HT-29 (cell line): ENCODE measurements at regions not wholly inside any gene's neighbourhood (a gene's known extent, or its start where the extent isn't known, plus 50 kb on each side); places are given as distances from the start of the nearest gene placed in this dataset.
"Not testable (repeated sequence)": the region's sequence is repeated elsewhere in the genome, so short reads cannot be mapped to it uniquely, and the experiment has no call there.

Experiments
- DNase-seq: peaks from one replicate; pipeline ENCODE4 v3.0.0-alpha.2; 2015; ENCODE audit warnings: low spot score

GRCh38 chr5:27463446-27464149 lies 425.2 kb upstream of the CDH9 start:
- no peak for DNase-seq

DNA sequence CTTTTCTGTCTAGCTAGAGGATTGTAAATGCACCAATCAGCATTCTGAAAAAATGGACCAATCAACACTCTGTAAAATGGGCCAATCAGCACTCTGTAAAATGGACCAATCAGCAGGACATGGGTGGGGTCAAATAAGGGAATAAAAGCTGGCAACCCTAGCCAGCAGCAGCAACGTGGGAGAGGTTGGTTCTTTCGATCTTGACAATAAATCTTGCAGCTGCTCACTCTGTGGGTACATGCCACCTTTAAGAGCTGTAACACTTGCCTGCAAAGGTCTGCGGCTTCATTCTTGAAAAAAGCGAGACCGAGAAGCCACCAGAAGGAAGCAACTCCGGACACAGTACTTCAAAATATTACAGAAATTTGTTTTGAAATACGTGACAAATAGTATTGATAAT lies 424.6 kb upstream of the CDH9 start:
- no peak for DNase-seq

- no peak for DNase-seq
Measured at GRCh38 chr5:27458287-27458686, 419.9 kb upstream of the CDH9 start.

DNA sequence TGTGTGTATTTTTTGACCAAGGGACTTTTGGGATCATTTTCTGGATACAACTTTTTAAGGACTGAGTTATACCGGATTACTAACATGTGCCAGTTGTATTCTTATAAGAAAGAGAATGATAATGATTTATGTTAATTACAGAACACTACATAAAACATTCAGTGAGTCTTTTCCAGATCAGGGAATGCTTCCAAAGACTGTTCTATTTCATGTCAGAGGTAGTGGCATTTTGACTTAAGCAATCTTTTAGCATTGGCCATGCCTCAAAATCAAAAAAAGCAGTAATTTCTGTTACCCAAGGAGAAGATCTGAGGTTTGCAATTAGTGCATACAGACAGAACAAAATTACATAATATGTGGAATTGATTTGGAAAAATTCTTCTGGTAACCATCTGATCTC lies 413.0 kb upstream of the CDH9 start:
- no peak for DNase-seq

GRCh38 chr5:27450607-27451006 lies 412.2 kb upstream of the CDH9 start:
- DNase-seq, result peak; percentile 33

GRCh38 chr5:27439383-27439782 lies 401.0 kb upstream of the CDH9 start:
- not testable (repeated sequence) for DNase-seq

DNA sequence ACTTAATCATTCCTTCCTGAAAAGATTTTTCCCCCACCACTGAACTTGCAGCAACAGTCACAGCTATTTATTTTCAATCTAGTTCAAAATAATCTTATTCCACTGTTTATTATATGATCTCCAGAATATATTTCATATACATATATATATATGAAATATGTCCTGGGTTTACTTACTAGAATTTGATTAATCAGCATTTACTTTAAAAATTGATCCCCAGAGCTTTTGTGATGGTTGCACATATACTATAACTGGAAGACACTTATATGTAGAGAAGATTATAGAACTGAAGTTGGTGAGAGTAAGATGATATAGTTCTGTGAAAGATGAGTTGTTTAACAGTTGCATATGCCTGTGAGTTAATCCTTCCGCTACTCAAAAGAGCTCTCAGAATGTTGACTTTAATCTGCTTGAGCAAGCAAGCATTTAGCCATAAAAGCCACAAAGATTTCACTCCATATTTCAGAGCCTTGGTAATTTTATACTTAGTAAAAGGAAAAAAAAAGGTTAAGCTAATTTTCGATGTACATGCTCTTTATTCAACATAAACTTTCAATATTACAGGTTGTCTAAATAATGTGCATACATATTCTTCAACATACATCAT lies 399.3 kb upstream of the CDH9 start:
- DNase-seq, result no peak

- DNase-seq, result no peak
Measured at GRCh38 chr5:27434335-27434734, 395.9 kb upstream of the CDH9 start.

DNA sequence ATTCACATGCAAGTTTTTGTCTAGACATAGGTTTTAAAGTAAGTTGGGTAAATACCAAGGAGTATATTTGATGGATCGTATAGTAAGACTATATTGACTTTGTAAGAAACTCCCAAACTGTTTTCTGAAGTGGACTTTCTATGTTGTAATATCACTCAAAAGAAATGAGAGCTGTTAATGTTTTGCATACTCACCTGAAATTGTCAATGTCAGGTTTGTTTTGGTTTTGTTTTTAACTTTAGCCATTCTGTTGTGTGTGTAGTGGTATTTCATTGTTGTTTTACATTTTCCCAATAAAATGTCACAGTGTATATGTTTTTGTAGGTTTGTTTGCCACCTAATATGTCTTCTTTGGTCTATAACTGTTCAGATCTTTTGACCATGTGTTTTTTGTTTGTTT lies 375.7 kb upstream of the CDH9 start:
- no peak for DNase-seq

DNA sequence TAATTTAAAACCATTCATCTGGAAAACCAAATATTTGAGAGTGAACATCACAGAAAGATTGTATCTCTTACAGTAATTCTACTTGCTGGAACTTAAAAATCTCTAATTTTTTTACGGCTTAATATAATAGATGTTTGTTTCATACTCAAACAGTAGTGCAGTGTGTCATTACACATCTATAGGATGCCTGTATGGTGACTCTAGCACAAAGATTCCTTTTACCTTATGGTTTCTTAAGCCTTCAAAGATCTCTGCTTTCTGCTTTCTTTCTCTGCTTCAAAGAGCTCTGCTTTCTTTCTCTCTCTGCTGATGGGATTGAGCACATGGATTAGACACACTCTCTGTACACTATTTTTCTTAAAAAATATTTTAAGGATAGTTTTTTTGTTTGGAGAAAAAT lies 374.0 kb upstream of the CDH9 start:
- DNase-seq, result no peak

DNA sequence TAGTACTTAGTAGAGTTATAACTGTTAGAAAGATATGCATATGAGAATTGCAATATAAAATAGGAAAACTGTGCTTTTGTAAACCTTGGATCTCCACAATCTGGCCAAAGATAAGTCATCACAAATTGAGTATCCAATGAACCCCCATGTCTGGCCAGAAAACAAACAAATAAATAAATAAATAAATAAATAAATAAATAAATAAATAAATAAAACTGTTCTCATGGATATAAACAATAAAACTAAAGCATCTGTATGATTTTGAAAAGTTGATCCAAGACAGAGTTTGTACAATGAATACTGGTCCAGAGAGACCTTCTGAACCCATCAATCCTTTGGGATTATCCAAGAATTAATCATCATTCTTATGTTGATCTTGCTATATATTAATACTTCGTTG lies 367.6 kb upstream of the CDH9 start:
- no peak for DNase-seq

GRCh38 chr5:27403243-27403882 lies 365.0 kb upstream of the CDH9 start:
- DNase-seq, result no peak

DNA sequence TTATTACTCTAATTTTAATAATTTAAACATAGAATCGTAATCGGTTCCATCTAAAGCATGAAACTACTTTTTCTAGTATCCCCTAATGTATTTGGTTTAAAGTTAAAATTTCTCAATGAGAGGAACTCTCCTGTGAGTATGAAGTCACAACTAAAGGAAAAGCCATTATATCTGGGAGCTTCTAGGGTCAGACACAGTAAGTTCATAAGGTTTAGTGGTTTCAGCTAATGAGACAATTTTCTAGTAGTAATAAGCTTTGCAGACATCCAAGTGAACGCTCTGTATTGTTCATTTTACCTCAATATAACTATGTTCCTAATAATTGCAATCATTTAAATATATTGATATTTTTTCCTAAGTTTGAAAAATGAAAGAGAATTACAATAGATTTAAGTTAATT lies 364.4 kb upstream of the CDH9 start:
- no peak for DNase-seq

GRCh38 chr5:27396998-27397397 lies 358.6 kb upstream of the CDH9 start:
- DNase-seq, result no peak

DNA sequence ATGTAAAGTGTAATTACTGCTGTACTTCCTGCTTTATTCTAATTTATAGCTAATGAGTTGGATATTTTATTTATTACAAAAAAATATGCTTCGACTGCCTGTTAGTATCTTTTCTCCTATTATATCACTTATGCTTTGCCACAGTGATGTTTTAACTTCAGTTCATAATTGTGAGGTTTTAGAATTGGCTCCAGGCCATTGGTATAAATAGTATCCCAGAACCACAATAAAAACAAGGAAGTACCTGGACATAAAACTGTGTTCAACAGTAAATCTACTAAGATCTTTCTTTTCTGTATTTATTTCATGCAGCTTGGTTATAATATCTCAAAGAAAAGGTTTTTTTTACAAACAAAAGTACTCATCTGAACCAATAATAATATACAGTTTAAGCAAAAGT lies 354.3 kb upstream of the CDH9 start:
- DNase-seq, result peak; percentile 19

GRCh38 chr5:27389696-27390095 lies 351.3 kb upstream of the CDH9 start:
- DNase-seq, result no peak

GRCh38 chr5:27388755-27389154 lies 350.4 kb upstream of the CDH9 start:
- no peak for DNase-seq

GRCh38 chr5:27387535-27388073 lies 349.2 kb upstream of the CDH9 start:
- DNase-seq, result peak; percentile 56

DNA sequence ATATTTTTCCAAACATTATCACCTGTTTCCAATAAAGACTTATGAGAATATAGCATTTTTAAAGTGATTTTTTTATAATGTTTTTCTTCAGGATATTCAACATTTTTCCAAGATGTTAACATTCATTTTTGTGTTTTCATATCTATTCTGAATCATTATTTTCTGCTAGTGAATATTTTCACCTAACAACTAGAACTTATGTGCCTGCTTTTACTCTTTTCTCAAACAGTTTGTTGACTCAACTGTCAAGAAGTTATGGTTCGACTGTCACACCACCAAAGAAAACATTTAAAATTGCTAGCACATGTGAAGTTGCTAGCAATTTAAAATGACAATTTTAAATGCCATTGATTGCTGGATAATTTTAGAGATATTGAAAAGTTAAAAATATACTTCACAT lies 343.3 kb upstream of the CDH9 start:
- DNase-seq, result no peak

GRCh38 chr5:27377626-27378025 lies 339.2 kb upstream of the CDH9 start:
- DNase-seq, result no peak

- no peak for DNase-seq
Measured at GRCh38 chr5:27353970-27354369, 315.6 kb upstream of the CDH9 start.

- no peak for DNase-seq
Measured at GRCh38 chr5:27353540-27353939, 315.2 kb upstream of the CDH9 start.

DNA sequence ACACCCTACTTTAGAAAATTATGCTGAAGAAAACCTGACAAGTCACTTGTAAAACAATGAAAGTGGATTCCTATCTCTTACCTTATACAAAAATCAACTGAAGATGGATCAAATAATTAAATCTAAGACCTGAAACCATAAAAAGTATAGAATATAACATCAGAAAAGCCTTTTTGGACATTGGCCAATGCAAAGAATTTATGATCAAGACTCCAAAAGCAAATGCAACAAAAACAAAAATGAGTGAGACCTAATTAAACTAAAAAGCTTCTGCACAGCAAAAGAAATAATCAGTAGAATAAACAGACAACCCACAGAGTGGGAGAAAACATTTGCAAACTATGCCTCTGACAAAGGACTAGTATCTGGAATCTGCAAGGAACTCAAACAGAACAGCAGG lies 303.0 kb upstream of the CDH9 start:
- no peak for DNase-seq
